Naive thymus-derived CD8-positive, alpha-beta T cell (primary cell): ENCODE measurements at regions not wholly inside any gene's neighbourhood (a gene's known extent, or its start where the extent isn't known, plus 50 kb on each side); places are given as distances from the start of the nearest gene placed in this dataset.

Source experiments
- ATAC-seq, 2 donors: fragments of 150-1000 bp; cut with Tn5 transposase in 1 of 2; sonication (Bioruptor Pico), chemical (Tn5 transposase) in 1 of 2; 1 replicate in 1 of 2; 2 replicates in 1 of 2; pipeline ENCODE4 v1.10.0; 2021; ENCODE audit warnings: mild to moderate bottlenecking in 2 of 2, moderate library complexity in 2 of 2
- POLR2A ChIA-PET: fragments of 350-600 bp; sonication (Branson Sonifier 250); formaldehyde crosslinking; loops from one replicate; lab custom pipeline; 2021; ENCODE audit warnings: antibody characterized with exemption; lab: Charles Lee
- DNase-seq, 10 donors: peaks; one replicate each; pipeline versions ENCODE4 v3.0.0 to v3.0.0-alpha.2; 2020 to 2022
- H3K27ac Mint-ChIP-seq, 10 donors: one replicate each; pipeline ENCODE4 v1.8.0; 2020 to 2022; ENCODE audit warnings: mild to moderate bottlenecking in 10 of 10, mixed read lengths in 10 of 10, moderate library complexity in 4 of 10, inconsistent platforms in 1 of 10
- H3K27me3 Mint-ChIP-seq, 5 donors: one replicate each; pipeline ENCODE4 v1.8.0; 2021 to 2022; ENCODE audit warnings: mixed read lengths in 5 of 5
- H3K36me3 Mint-ChIP-seq, 3 donors: one replicate each; pipeline ENCODE4 v1.8.0; 2020 to 2022; ENCODE audit warnings: mixed read lengths in 3 of 3, mild to moderate bottlenecking in 2 of 3, inconsistent platforms in 1 of 3
- H3K4me1 Mint-ChIP-seq, 4 donors: one replicate each; pipeline ENCODE4 v1.8.0; 2021 to 2022; ENCODE audit warnings: mixed read lengths in 4 of 4
- H3K4me3 Mint-ChIP-seq, 10 donors: one replicate each; pipeline ENCODE4 v1.8.0; 2020 to 2022; ENCODE audit warnings: mild to moderate bottlenecking in 10 of 10, mixed read lengths in 10 of 10, moderate library complexity in 6 of 10, inconsistent platforms in 1 of 10
- H3K9me3 Mint-ChIP-seq, 9 donors: one replicate each; pipeline ENCODE4 v1.8.0; 2020 to 2022; ENCODE audit warnings: mixed read lengths in 9 of 9, mild to moderate bottlenecking in 3 of 9, inconsistent platforms in 1 of 9, moderate library complexity in 1 of 9

GRCh38 chr6:134744301-134744700, 205.6 kb downstream of the ALDH8A1 start:
- ATAC-seq (no peak), DNase-seq (no peak)
- POLR2A ChIA-PET = no interaction called here
- peaks cover 0 to 3% (median 0%) of the 10 kb centered on the region in 9 donors for H3K9me3 Mint-ChIP-seq
- H3K4me3 Mint-ChIP-seq = no peak overlapping the region
- H3K4me1 Mint-ChIP-seq = no peaks in the 10 kb centered on the region
- no peaks in the 10 kb centered on the region for H3K36me3 Mint-ChIP-seq
- H3K27me3 Mint-ChIP-seq = peaks cover 9 to 32% (median 14%) of the 10 kb centered on the region in 5 donors
- no peak overlapping the region for H3K27ac Mint-ChIP-seq

- DNase-seq (no peak), ATAC-seq (no peak)
- Mint-ChIP-seq H3K4me3 (no peak overlapping the region), H3K27me3 (peaks cover 4 to 22% (median 8%) of the 10 kb centered on the region in 5 donors), H3K27ac (no peak overlapping the region), H3K36me3 (no peaks in the 10 kb centered on the region), H3K4me1 (no peaks in the 10 kb centered on the region), H3K9me3 (peaks cover 0 to under 1% (median 0%) of the 10 kb centered on the region in 9 donors)
- POLR2A ChIA-PET = no interaction called here
These were observed 208.7 kb downstream of the ALDH8A1 start for GRCh38 chr6:134741200-134741536.

GRCh38 chr6:134740473-134741199, 209.3 kb downstream of the ALDH8A1 start:
- Mint-ChIP-seq H3K4me3 (no peak overlapping the region), H3K27me3 (peaks cover 1 to 16% (median 8%) of the 10 kb centered on the region in 5 donors), H3K4me1 (no peaks in the 10 kb centered on the region), H3K9me3 (no peaks in the 10 kb centered on the region), H3K27ac (no peak overlapping the region), H3K36me3 (no peaks in the 10 kb centered on the region)
- no peak for ATAC-seq
- no peak for DNase-seq
- POLR2A ChIA-PET = no interaction called here

- H3K27ac Mint-ChIP-seq = no peak overlapping the region
- H3K9me3 Mint-ChIP-seq = no peaks in the 10 kb centered on the region
- POLR2A ChIA-PET = no interaction called here
- DNase-seq (no peak), ATAC-seq (no peak)
- H3K27me3 Mint-ChIP-seq = peaks cover 0 to 10% (median 8%) of the 10 kb centered on the region in 5 donors
- H3K4me1 Mint-ChIP-seq = no peaks in the 10 kb centered on the region
- H3K36me3 Mint-ChIP-seq = no peaks in the 10 kb centered on the region
- no peak overlapping the region for H3K4me3 Mint-ChIP-seq
These were observed 209.9 kb downstream of the ALDH8A1 start for GRCh38 chr6:134740027-134740373.

- Mint-ChIP-seq H3K9me3 (no peaks in the 10 kb centered on the region), H3K4me3 (no peak overlapping the region), H3K27me3 (peaks cover 0 to 10% (median 7%) of the 10 kb centered on the region in 5 donors), H3K27ac (no peak overlapping the region), H3K4me1 (no peaks in the 10 kb centered on the region), H3K36me3 (no peaks in the 10 kb centered on the region)
- POLR2A ChIA-PET = no interaction called here
- no peak for DNase-seq
- no peak for ATAC-seq
These were observed 210.4 kb downstream of the ALDH8A1 start for GRCh38 chr6:134739299-134740026.

- Mint-ChIP-seq H3K4me3 (no peak overlapping the region), H3K36me3 (no peaks in the 10 kb centered on the region), H3K27ac (no peak overlapping the region), H3K27me3 (peaks cover 0 to 7% (median 1%) of the 10 kb centered on the region in 5 donors), H3K4me1 (no peaks in the 10 kb centered on the region), H3K9me3 (no peaks in the 10 kb centered on the region)
- ATAC-seq (no peak), DNase-seq (no peak)
- POLR2A ChIA-PET = no interaction called here
These were observed 211.6 kb downstream of the ALDH8A1 start for GRCh38 chr6:134738211-134738885.

- DNase-seq = no peak
- H3K36me3 Mint-ChIP-seq = no peaks in the 10 kb centered on the region
- POLR2A ChIA-PET = no interaction called here
- no peak overlapping the region for H3K4me3 Mint-ChIP-seq
- no peaks in the 10 kb centered on the region for H3K4me1 Mint-ChIP-seq
- H3K27ac Mint-ChIP-seq = no peak overlapping the region
- peaks cover 0 to 5% (median 3%) of the 10 kb centered on the region in 5 donors for H3K27me3 Mint-ChIP-seq
- ATAC-seq = no peak
- H3K9me3 Mint-ChIP-seq = no peaks in the 10 kb centered on the region
These were observed 214.4 kb downstream of the ALDH8A1 start for GRCh38 chr6:134735461-134735860.

- ATAC-seq = no peak
- H3K4me3 Mint-ChIP-seq = no peak overlapping the region
- DNase-seq = no peak
- no peaks in the 10 kb centered on the region for H3K9me3 Mint-ChIP-seq
- H3K36me3 Mint-ChIP-seq = no peaks in the 10 kb centered on the region
- no peak overlapping the region for H3K27ac Mint-ChIP-seq
- POLR2A ChIA-PET = no interaction called here
- H3K4me1 Mint-ChIP-seq = no peaks in the 10 kb centered on the region
- peaks cover 0 to 5% (median 3%) of the 10 kb centered on the region in 5 donors for H3K27me3 Mint-ChIP-seq
These were observed 215.5 kb downstream of the ALDH8A1 start for GRCh38 chr6:134734312-134734869.

GRCh38 chr6:134733801-134734200, 216.1 kb downstream of the ALDH8A1 start:
- peaks cover 0 to 5% (median 3%) of the 10 kb centered on the region in 5 donors for H3K27me3 Mint-ChIP-seq
- H3K4me1 Mint-ChIP-seq = no peaks in the 10 kb centered on the region
- H3K9me3 Mint-ChIP-seq = no peaks in the 10 kb centered on the region
- ATAC-seq (no peak), DNase-seq (no peak)
- no peak overlapping the region for H3K4me3 Mint-ChIP-seq
- no peaks in the 10 kb centered on the region for H3K36me3 Mint-ChIP-seq
- no peak overlapping the region for H3K27ac Mint-ChIP-seq
- POLR2A ChIA-PET = no interaction called here

- POLR2A ChIA-PET = no interaction called here
- no peak overlapping the region for H3K27ac Mint-ChIP-seq
- H3K27me3 Mint-ChIP-seq = peaks cover 0 to 5% (median 3%) of the 10 kb centered on the region in 5 donors
- ATAC-seq (no peak), DNase-seq (no peak)
- H3K4me3 Mint-ChIP-seq = no peak overlapping the region
- no peaks in the 10 kb centered on the region for H3K36me3 Mint-ChIP-seq
- no peaks in the 10 kb centered on the region for H3K9me3 Mint-ChIP-seq
- H3K4me1 Mint-ChIP-seq = no peaks in the 10 kb centered on the region
These were observed 217.1 kb downstream of the ALDH8A1 start for GRCh38 chr6:134732763-134733162.

- Mint-ChIP-seq H3K27ac (no peak overlapping the region), H3K36me3 (no peaks in the 10 kb centered on the region), H3K9me3 (no peaks in the 10 kb centered on the region), H3K4me3 (no peak overlapping the region), H3K27me3 (peaks cover 0 to 5% (median 4%) of the 10 kb centered on the region in 5 donors), H3K4me1 (no peaks in the 10 kb centered on the region)
- POLR2A ChIA-PET = no interaction called here
- no peak for ATAC-seq
- no peak for DNase-seq
These were observed 218.3 kb downstream of the ALDH8A1 start for GRCh38 chr6:134731615-134732014.

- Mint-ChIP-seq H3K27ac (no peak overlapping the region), H3K9me3 (no peaks in the 10 kb centered on the region), H3K4me1 (no peaks in the 10 kb centered on the region), H3K27me3 (peaks cover 4 to 12% (median 4%) of the 10 kb centered on the region in 5 donors), H3K4me3 (no peak overlapping the region), H3K36me3 (no peaks in the 10 kb centered on the region)
- POLR2A ChIA-PET = no interaction called here
- ATAC-seq (no peak), DNase-seq (no peak)
These were observed 219.9 kb downstream of the ALDH8A1 start for GRCh38 chr6:134730013-134730412.

- H3K9me3 Mint-ChIP-seq = no peaks in the 10 kb centered on the region
- peaks cover 4 to 12% (median 4%) of the 10 kb centered on the region in 5 donors for H3K27me3 Mint-ChIP-seq
- H3K4me3 Mint-ChIP-seq = no peak overlapping the region
- no peak overlapping the region for H3K27ac Mint-ChIP-seq
- POLR2A ChIA-PET = no interaction called here
- no peak for DNase-seq
- no peaks in the 10 kb centered on the region for H3K36me3 Mint-ChIP-seq
- no peak for ATAC-seq
- H3K4me1 Mint-ChIP-seq = peaks cover 0 to under 1% (median 0%) of the 10 kb centered on the region in 4 donors
These were observed 220.3 kb downstream of the ALDH8A1 start for GRCh38 chr6:134729561-134729960.
